ENCODE measurements at regions not wholly inside any gene's neighbourhood (a gene's known extent, or its start where the extent isn't known, plus 50 kb on each side); places are given as distances from the start of the nearest gene placed in this dataset.

DNA sequence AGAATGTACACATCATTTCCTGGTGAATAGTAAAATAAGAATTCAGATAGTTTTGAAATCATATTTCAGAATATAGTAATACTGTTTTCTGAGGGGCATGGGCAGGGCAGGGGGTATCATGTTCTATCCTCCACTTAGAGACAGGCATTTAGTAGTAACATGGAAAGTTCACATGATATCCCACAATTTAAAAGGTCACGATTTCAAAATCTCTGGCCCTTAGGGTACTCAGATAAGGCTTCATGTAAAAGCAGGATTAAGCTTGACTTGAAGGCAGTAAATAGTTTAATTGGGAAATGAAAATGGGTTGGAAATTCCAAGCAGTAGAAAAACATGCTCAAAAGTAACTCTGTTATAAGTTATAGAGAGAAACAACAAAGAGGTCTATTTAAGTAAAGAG lies 353.2 kb upstream of the AGTR1 start:
- H3K27me3 ChIP-seq = no peaks in the 10 kb centered on the region
- DNase-seq = no peak
- no peak overlapping the region for H3K4me3 ChIP-seq
- no peak overlapping the region for H3K27ac ChIP-seq
- 82 to 86% methylated on average over 1 of the region's 1 CpG for WGBS, 2 donors
- TF ChIP-seq, protein P1, sequence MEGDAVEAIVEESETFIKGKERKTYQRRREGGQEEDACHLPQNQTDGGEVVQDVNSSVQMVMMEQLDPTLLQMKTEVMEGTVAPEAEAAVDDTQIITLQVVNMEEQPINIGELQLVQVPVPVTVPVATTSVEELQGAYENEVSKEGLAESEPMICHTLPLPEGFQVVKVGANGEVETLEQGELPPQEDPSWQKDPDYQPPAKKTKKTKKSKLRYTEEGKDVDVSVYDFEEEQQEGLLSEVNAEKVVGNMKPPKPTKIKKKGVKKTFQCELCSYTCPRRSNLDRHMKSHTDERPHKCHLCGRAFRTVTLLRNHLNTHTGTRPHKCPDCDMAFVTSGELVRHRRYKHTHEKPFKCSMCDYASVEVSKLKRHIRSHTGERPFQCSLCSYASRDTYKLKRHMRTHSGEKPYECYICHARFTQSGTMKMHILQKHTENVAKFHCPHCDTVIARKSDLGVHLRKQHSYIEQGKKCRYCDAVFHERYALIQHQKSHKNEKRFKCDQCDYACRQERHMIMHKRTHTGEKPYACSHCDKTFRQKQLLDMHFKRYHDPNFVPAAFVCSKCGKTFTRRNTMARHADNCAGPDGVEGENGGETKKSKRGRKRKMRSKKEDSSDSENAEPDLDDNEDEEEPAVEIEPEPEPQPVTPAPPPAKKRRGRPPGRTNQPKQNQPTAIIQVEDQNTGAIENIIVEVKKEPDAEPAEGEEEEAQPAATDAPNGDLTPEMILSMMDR (IDR thresholded peaks at IDR 0.05) = no peak
- no peak for TF ChIP-seq POLR2A (IDR thresholded peaks at IDR 0.05)
- H3K4me1 ChIP-seq = no peaks in the 10 kb centered on the region
- intact Hi-C loops (cut with DNase I; ENCODE audit: low total_unique reads) = no loop called here
- no peaks in the 10 kb centered on the region for H3K9me3 ChIP-seq
- no peaks in the 10 kb centered on the region for H3K36me3 ChIP-seq (ENCODE audit: low read depth, missing control alignments)

- H3K27ac ChIP-seq = no peak overlapping the region
- H3K4me1 ChIP-seq = no peaks in the 10 kb centered on the region
- DNase-seq = no peak
- no peak overlapping the region for H3K4me3 ChIP-seq
- H3K36me3 ChIP-seq (ENCODE audit: low read depth, missing control alignments) = no peaks in the 10 kb centered on the region
- intact Hi-C loops (cut with DNase I; ENCODE audit: low total_unique reads) = no loop called here
- H3K27me3 ChIP-seq = no peaks in the 10 kb centered on the region
- TF ChIP-seq, protein P1 (IDR thresholded peaks at IDR 0.05) = no peak
- TF ChIP-seq POLR2A (IDR thresholded peaks at IDR 0.05) = no peak
- H3K9me3 ChIP-seq = no peaks in the 10 kb centered on the region
Measured at GRCh38 chr3:148360051-148360450, 337.7 kb upstream of the AGTR1 start.

- WGBS, 2 donors = 74 to 76% methylated on average over 7 of the region's 7 CpGs
- intact Hi-C loops (cut with DNase I; ENCODE audit: low total_unique reads) = no loop called here
- Histone ChIP-seq H3K4me1 (no peaks in the 10 kb centered on the region), H3K9me3 (no peaks in the 10 kb centered on the region), H3K4me3 (no peak overlapping the region), H3K27me3 (no peaks in the 10 kb centered on the region), H3K27ac (no peak overlapping the region), H3K36me3 (ENCODE audit: low read depth, missing control alignments) (no peaks in the 10 kb centered on the region)
- TF ChIP-seq, protein P1 (IDR thresholded peaks at IDR 0.05) = no peak
- no peak for TF ChIP-seq POLR2A (IDR thresholded peaks at IDR 0.05)
- DNase-seq = no peak
Measured at GRCh38 chr3:148366743-148367410, 330.8 kb upstream of the AGTR1 start.

DNA sequence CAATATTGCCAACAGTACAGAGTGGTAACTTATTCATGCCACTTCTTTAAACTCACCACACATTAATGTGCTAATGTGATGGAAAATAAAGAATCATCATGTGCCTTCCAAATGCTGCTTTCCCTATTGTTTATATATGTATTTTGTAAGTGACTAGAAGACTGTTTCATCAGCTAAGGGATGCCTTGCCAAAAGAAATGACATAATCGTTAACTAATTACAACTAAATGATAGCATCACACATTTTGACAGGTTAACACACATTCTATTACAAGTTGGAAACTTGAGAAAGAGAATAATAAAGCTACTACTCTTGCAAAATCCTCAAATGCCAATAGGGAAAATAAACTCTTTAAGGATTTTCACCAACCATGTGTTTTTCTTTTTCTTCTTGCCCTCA lies 329.9 kb upstream of the AGTR1 start:
- no peak for DNase-seq
- no peak overlapping the region for H3K27ac ChIP-seq
- intact Hi-C loops (cut with DNase I; ENCODE audit: low total_unique reads) = no loop called here
- TF ChIP-seq POLR2A (IDR thresholded peaks at IDR 0.05) = no peak
- TF ChIP-seq, protein P1 (IDR thresholded peaks at IDR 0.05) = no peak
- H3K36me3 ChIP-seq (ENCODE audit: low read depth, missing control alignments) = no peaks in the 10 kb centered on the region
- no peak overlapping the region for H3K4me3 ChIP-seq
- 77 to 86% methylated on average over 1 of the region's 1 CpG for WGBS, 2 donors
- no peaks in the 10 kb centered on the region for H3K27me3 ChIP-seq
- no peaks in the 10 kb centered on the region for H3K4me1 ChIP-seq
- no peaks in the 10 kb centered on the region for H3K9me3 ChIP-seq

- H3K9me3 ChIP-seq = no peaks in the 10 kb centered on the region
- DNase-seq = no peak
- no peaks in the 10 kb centered on the region for H3K27me3 ChIP-seq
- H3K27ac ChIP-seq = no peak overlapping the region
- no peaks in the 10 kb centered on the region for H3K36me3 ChIP-seq (ENCODE audit: low read depth, missing control alignments)
- H3K4me3 ChIP-seq = no peak overlapping the region
- intact Hi-C loops (cut with DNase I; ENCODE audit: low total_unique reads) = no loop called here
- H3K4me1 ChIP-seq = no peaks in the 10 kb centered on the region
- TF ChIP-seq POLR2A (IDR thresholded peaks at IDR 0.05) = no peak
- TF ChIP-seq, protein P1 (IDR thresholded peaks at IDR 0.05) = no peak
- WGBS, 2 donors = 84 to 89% methylated on average over 2 of the region's 2 CpGs
Measured at GRCh38 chr3:148369381-148369780, 328.3 kb upstream of the AGTR1 start.
